ENCODE measurements at regions not wholly inside any gene's neighbourhood (a gene's known extent, or its start where the extent isn't known, plus 50 kb on each side); places are given as distances from the start of the nearest gene placed in this dataset.

GRCh38 chr10:131571865-131572264 is 260.3 kb upstream of the TCERG1L start:
- DNase-seq (ENCODE audit: low read depth in 4 of 6, low spot score in 6 of 6): no peak
- Histone ChIP-seq H3K4me3 (ENCODE audit: low read depth, low read length) (no peak overlapping the region), H3K9me3 (ENCODE audit: control insufficient read depth, insufficient read depth, low read length) (no peaks in the 10 kb centered on the region), H3K4me1 (ENCODE audit: control insufficient read depth, insufficient read depth, low read length) (peaks cover 3% of the 10 kb centered on the region), H3K27me3 (ENCODE audit: control insufficient read depth, insufficient read depth, low read length) (peaks cover 2% of the 10 kb centered on the region), H3K27ac (ENCODE audit: low read depth, low read length) (no peak overlapping the region), H3K36me3 (ENCODE audit: control insufficient read depth, insufficient read depth, low read length) (no peaks in the 10 kb centered on the region)
- 82% methylated on average over 6 of the region's 8 CpGs for WGBS (ENCODE audit: insufficient coverage)

GRCh38 chr10:131573256-131573655 is 261.7 kb upstream of the TCERG1L start:
- DNase-seq (ENCODE audit: low read depth in 4 of 6, low spot score in 6 of 6): no peak

GRCh38 chr10:131573707-131574106 is 262.2 kb upstream of the TCERG1L start:
- Histone ChIP-seq H3K4me3 (ENCODE audit: low read depth, low read length) (no peak overlapping the region), H3K4me1 (ENCODE audit: control insufficient read depth, insufficient read depth, low read length) (peaks cover 3% of the 10 kb centered on the region), H3K27ac (ENCODE audit: low read depth, low read length) (no peak overlapping the region), H3K9me3 (ENCODE audit: control insufficient read depth, insufficient read depth, low read length) (no peaks in the 10 kb centered on the region), H3K36me3 (ENCODE audit: control insufficient read depth, insufficient read depth, low read length) (no peaks in the 10 kb centered on the region), H3K27me3 (ENCODE audit: control insufficient read depth, insufficient read depth, low read length) (peaks cover 2% of the 10 kb centered on the region)
- DNase-seq (ENCODE audit: low read depth in 4 of 6, low spot score in 6 of 6): no peak
- WGBS (ENCODE audit: insufficient coverage): 86% methylated on average over 1 of the region's 2 CpGs

More at GRCh38 chr10:131573256-131573655, 261.7 kb upstream of the TCERG1L start:
- no peaks in the 10 kb centered on the region for H3K36me3 ChIP-seq (ENCODE audit: control insufficient read depth, insufficient read depth, low read length)
- no peak overlapping the region for H3K27ac ChIP-seq (ENCODE audit: low read depth, low read length)
- H3K4me1 ChIP-seq (ENCODE audit: control insufficient read depth, insufficient read depth, low read length): peaks cover 3% of the 10 kb centered on the region
- 90% methylated on average over 9 of the region's 11 CpGs for WGBS (ENCODE audit: insufficient coverage)
- H3K9me3 ChIP-seq (ENCODE audit: control insufficient read depth, insufficient read depth, low read length): no peaks in the 10 kb centered on the region
- H3K4me3 ChIP-seq (ENCODE audit: low read depth, low read length): no peak overlapping the region
- peaks cover 2% of the 10 kb centered on the region for H3K27me3 ChIP-seq (ENCODE audit: control insufficient read depth, insufficient read depth, low read length)

- Histone ChIP-seq H3K4me1 (ENCODE audit: control insufficient read depth, insufficient read depth, low read length) (peaks cover 4% of the 10 kb centered on the region), H3K36me3 (ENCODE audit: control insufficient read depth, insufficient read depth, low read length) (no peaks in the 10 kb centered on the region), H3K27ac (ENCODE audit: low read depth, low read length) (no peak overlapping the region), H3K27me3 (ENCODE audit: control insufficient read depth, insufficient read depth, low read length) (peaks cover 2% of the 10 kb centered on the region), H3K9me3 (ENCODE audit: control insufficient read depth, insufficient read depth, low read length) (no peaks in the 10 kb centered on the region), H3K4me3 (ENCODE audit: low read depth, low read length) (no peak overlapping the region)
- 73% methylated on average over 7 of the region's 7 CpGs for WGBS (ENCODE audit: insufficient coverage)
- DNase-seq (ENCODE audit: low read depth in 4 of 6, low spot score in 6 of 6): no peak
These were observed 262.8 kb upstream of the TCERG1L start for GRCh38 chr10:131574363-131574706.

- Histone ChIP-seq H3K36me3 (ENCODE audit: control insufficient read depth, insufficient read depth, low read length) (no peaks in the 10 kb centered on the region), H3K9me3 (ENCODE audit: control insufficient read depth, insufficient read depth, low read length) (no peaks in the 10 kb centered on the region), H3K27me3 (ENCODE audit: control insufficient read depth, insufficient read depth, low read length) (peaks cover 2% of the 10 kb centered on the region), H3K4me3 (ENCODE audit: low read depth, low read length) (no peak overlapping the region), H3K4me1 (ENCODE audit: control insufficient read depth, insufficient read depth, low read length) (peaks cover 9% of the 10 kb centered on the region), H3K27ac (ENCODE audit: low read depth, low read length) (no peak overlapping the region)
- no peak for DNase-seq (ENCODE audit: low read depth in 4 of 6, low spot score in 6 of 6)
- WGBS (ENCODE audit: insufficient coverage): 92% methylated on average over 31 of the region's 32 CpGs
These were observed 263.3 kb upstream of the TCERG1L start for GRCh38 chr10:131574707-131575430.

- Histone ChIP-seq H3K4me1 (ENCODE audit: control insufficient read depth, insufficient read depth, low read length) (peaks cover 14% of the 10 kb centered on the region), H3K9me3 (ENCODE audit: control insufficient read depth, insufficient read depth, low read length) (no peaks in the 10 kb centered on the region), H3K36me3 (ENCODE audit: control insufficient read depth, insufficient read depth, low read length) (no peaks in the 10 kb centered on the region), H3K27me3 (ENCODE audit: control insufficient read depth, insufficient read depth, low read length) (peaks cover 2% of the 10 kb centered on the region), H3K27ac (ENCODE audit: low read depth, low read length) (no peak overlapping the region), H3K4me3 (ENCODE audit: low read depth, low read length) (no peak overlapping the region)
- WGBS (ENCODE audit: insufficient coverage): 73% methylated on average over 4 of the region's 4 CpGs
- DNase-seq (ENCODE audit: low read depth in 4 of 6, low spot score in 6 of 6): peak in 1 of 6 donors; percentile 12
These were observed 264.4 kb upstream of the TCERG1L start for GRCh38 chr10:131575877-131576276.

- Histone ChIP-seq H3K4me1 (ENCODE audit: control insufficient read depth, insufficient read depth, low read length) (peaks cover 14% of the 10 kb centered on the region), H3K27me3 (ENCODE audit: control insufficient read depth, insufficient read depth, low read length) (no peaks in the 10 kb centered on the region), H3K4me3 (ENCODE audit: low read depth, low read length) (no peak overlapping the region), H3K27ac (ENCODE audit: low read depth, low read length) (no peak overlapping the region), H3K9me3 (ENCODE audit: control insufficient read depth, insufficient read depth, low read length) (no peaks in the 10 kb centered on the region), H3K36me3 (ENCODE audit: control insufficient read depth, insufficient read depth, low read length) (no peaks in the 10 kb centered on the region)
- DNase-seq (ENCODE audit: low read depth in 4 of 6, low spot score in 6 of 6): no peak
- WGBS (ENCODE audit: insufficient coverage): 81% methylated on average over 21 of the region's 25 CpGs
These were observed 265.0 kb upstream of the TCERG1L start for GRCh38 chr10:131576341-131577177.

GRCh38 chr10:131577178-131577555 is 265.6 kb upstream of the TCERG1L start:
- Histone ChIP-seq H3K27ac (ENCODE audit: low read depth, low read length) (no peak overlapping the region), H3K4me1 (ENCODE audit: control insufficient read depth, insufficient read depth, low read length) (peaks cover 14% of the 10 kb centered on the region), H3K27me3 (ENCODE audit: control insufficient read depth, insufficient read depth, low read length) (no peaks in the 10 kb centered on the region), H3K4me3 (ENCODE audit: low read depth, low read length) (no peak overlapping the region), H3K9me3 (ENCODE audit: control insufficient read depth, insufficient read depth, low read length) (no peaks in the 10 kb centered on the region), H3K36me3 (ENCODE audit: control insufficient read depth, insufficient read depth, low read length) (no peaks in the 10 kb centered on the region)
- no peak for DNase-seq (ENCODE audit: low read depth in 4 of 6, low spot score in 6 of 6)
- WGBS (ENCODE audit: insufficient coverage): 89% methylated on average over 9 of the region's 9 CpGs

- Histone ChIP-seq H3K36me3 (ENCODE audit: control insufficient read depth, insufficient read depth, low read length) (no peaks in the 10 kb centered on the region), H3K9me3 (ENCODE audit: control insufficient read depth, insufficient read depth, low read length) (no peaks in the 10 kb centered on the region), H3K27ac (ENCODE audit: low read depth, low read length) (no peak overlapping the region), H3K27me3 (ENCODE audit: control insufficient read depth, insufficient read depth, low read length) (no peaks in the 10 kb centered on the region), H3K4me3 (ENCODE audit: low read depth, low read length) (no peak overlapping the region), H3K4me1 (ENCODE audit: control insufficient read depth, insufficient read depth, low read length) (peaks cover 14% of the 10 kb centered on the region)
- WGBS (ENCODE audit: insufficient coverage): 90% methylated on average over 22 of the region's 24 CpGs
- no peak for DNase-seq (ENCODE audit: low read depth in 4 of 6, low spot score in 6 of 6)
These were observed 266.4 kb upstream of the TCERG1L start for GRCh38 chr10:131577786-131578471.
